ENCODE measurements at regions not wholly inside any gene's neighbourhood (a gene's known extent, or its start where the extent isn't known, plus 50 kb on each side); places are given as distances from the start of the nearest gene placed in this dataset.

GRCh38 chr18:72419914-72420313, 124.2 kb downstream of the CBLN2 start:
- H3K27me3 ChIP-seq (ENCODE audit: insufficient read depth, low read length) = no peaks in the 10 kb centered on the region
- no peaks in the 10 kb centered on the region for H3K36me3 ChIP-seq (ENCODE audit: control insufficient read depth in 1 of 2, insufficient read depth in 2 of 2, low read length in 2 of 2)
- ChIA-PET POLR2A (no interaction called here), CTCF (no interaction called here), RAD21 (ENCODE audit: low non-redundant PET in 1 of 2, low total read pairs in 2 of 2, uncharacterized antibody in 2 of 2, unreplicated experiment in 2 of 2) (no interaction called here)
- no peaks in the 10 kb centered on the region for H3K9me2 ChIP-seq (ENCODE audit: insufficient read depth)
- H3K4me1 ChIP-seq (ENCODE audit: control insufficient read depth in 1 of 2, insufficient read depth in 2 of 2, low read length in 2 of 2) = no peaks in the 10 kb centered on the region
- H4K20me1 ChIP-seq (ENCODE audit: insufficient read depth) = no peaks in the 10 kb centered on the region
- H3K27ac ChIP-seq (ENCODE audit: low read depth, low read length) = no peak overlapping the region
- TF ChIP-seq ZNF274 (IDR thresholded peaks at IDR 0.05; ENCODE audit: low read depth, low read length) (no peak), YY1 (IDR thresholded peaks at IDR 0.05; ENCODE audit: extremely low read depth, insufficient replicate concordance, low read depth, low read length) (no peak), EGR1 (IDR thresholded peaks at IDR 0.05; ENCODE audit: low read depth) (no peak), POLR2A (IDR thresholded peaks at IDR 0.05; ENCODE audit: borderline replicate concordance, extremely low read depth, insufficient read depth, insufficient read length) (no peak), CBX3 (IDR thresholded peaks at IDR 0.05; ENCODE audit: low read depth) (no peak), EZH2 (IDR thresholded peaks at IDR 0.05) (no peak), MAX (IDR thresholded peaks at IDR 0.05) (no peak), ELF1 (IDR thresholded peaks at IDR 0.05; ENCODE audit: borderline replicate concordance, low read depth) (no peak), ZFX (IDR thresholded peaks at IDR 0.05) (no peak), FOSL1 (IDR thresholded peaks at IDR 0.05; ENCODE audit: low read depth) (no peak)
- TF ChIP-seq, protein P1, sequence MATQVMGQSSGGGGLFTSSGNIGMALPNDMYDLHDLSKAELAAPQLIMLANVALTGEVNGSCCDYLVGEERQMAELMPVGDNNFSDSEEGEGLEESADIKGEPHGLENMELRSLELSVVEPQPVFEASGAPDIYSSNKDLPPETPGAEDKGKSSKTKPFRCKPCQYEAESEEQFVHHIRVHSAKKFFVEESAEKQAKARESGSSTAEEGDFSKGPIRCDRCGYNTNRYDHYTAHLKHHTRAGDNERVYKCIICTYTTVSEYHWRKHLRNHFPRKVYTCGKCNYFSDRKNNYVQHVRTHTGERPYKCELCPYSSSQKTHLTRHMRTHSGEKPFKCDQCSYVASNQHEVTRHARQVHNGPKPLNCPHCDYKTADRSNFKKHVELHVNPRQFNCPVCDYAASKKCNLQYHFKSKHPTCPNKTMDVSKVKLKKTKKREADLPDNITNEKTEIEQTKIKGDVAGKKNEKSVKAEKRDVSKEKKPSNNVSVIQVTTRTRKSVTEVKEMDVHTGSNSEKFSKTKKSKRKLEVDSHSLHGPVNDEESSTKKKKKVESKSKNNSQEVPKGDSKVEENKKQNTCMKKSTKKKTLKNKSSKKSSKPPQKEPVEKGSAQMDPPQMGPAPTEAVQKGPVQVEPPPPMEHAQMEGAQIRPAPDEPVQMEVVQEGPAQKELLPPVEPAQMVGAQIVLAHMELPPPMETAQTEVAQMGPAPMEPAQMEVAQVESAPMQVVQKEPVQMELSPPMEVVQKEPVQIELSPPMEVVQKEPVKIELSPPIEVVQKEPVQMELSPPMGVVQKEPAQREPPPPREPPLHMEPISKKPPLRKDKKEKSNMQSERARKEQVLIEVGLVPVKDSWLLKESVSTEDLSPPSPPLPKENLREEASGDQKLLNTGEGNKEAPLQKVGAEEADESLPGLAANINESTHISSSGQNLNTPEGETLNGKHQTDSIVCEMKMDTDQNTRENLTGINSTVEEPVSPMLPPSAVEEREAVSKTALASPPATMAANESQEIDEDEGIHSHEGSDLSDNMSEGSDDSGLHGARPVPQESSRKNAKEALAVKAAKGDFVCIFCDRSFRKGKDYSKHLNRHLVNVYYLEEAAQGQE (IDR thresholded peaks at IDR 0.05; ENCODE audit: low read depth) = no peak
- TF ChIP-seq, protein P2, sequence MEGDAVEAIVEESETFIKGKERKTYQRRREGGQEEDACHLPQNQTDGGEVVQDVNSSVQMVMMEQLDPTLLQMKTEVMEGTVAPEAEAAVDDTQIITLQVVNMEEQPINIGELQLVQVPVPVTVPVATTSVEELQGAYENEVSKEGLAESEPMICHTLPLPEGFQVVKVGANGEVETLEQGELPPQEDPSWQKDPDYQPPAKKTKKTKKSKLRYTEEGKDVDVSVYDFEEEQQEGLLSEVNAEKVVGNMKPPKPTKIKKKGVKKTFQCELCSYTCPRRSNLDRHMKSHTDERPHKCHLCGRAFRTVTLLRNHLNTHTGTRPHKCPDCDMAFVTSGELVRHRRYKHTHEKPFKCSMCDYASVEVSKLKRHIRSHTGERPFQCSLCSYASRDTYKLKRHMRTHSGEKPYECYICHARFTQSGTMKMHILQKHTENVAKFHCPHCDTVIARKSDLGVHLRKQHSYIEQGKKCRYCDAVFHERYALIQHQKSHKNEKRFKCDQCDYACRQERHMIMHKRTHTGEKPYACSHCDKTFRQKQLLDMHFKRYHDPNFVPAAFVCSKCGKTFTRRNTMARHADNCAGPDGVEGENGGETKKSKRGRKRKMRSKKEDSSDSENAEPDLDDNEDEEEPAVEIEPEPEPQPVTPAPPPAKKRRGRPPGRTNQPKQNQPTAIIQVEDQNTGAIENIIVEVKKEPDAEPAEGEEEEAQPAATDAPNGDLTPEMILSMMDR (IDR thresholded peaks at IDR 0.05 in 2 of 3, conservative IDR thresholded peaks at IDR 0.05 in 1 of 3; ENCODE audit: borderline replicate concordance in 1 of 3, insufficient read depth in 1 of 3, low read depth in 2 of 3, low read length in 2 of 3) = no peak
- TF ChIP-seq, protein P3, sequence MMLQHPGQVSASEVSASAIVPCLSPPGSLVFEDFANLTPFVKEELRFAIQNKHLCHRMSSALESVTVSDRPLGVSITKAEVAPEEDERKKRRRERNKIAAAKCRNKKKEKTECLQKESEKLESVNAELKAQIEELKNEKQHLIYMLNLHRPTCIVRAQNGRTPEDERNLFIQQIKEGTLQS (IDR thresholded peaks at IDR 0.05) = no peak
- ATAC-seq (no peak), DNase-seq (ENCODE audit: low read depth, low spot score) (no peak)
- intact Hi-C loops (cut with micrococcal nuclease) = no loop called here
- H3K9ac ChIP-seq (ENCODE audit: low read length) = no peak overlapping the region
- no peak overlapping the region for H3K4me2 ChIP-seq (ENCODE audit: low read length)
- no peak overlapping the region for H3K4me3 ChIP-seq (replicated peaks in 1 of 2; ENCODE audit: low read depth in 1 of 2, low read length in 2 of 2)
- BruUV-seq (replicated peaks) = no TSS peak
- no peaks in the 10 kb centered on the region for H3K79me2 ChIP-seq (ENCODE audit: insufficient read depth, low read length)
- peaks cover 0 to 12% of the 10 kb centered on the region in 2 experiments; a peak in 2 of 4 replicates for H3K9me3 ChIP-seq (ENCODE audit: control insufficient read depth in 1 of 2, insufficient read depth in 1 of 2, low read depth in 1 of 2, low read length in 2 of 2)
- no peak overlapping the region for H2AFZ ChIP-seq (ENCODE audit: low read depth, low read length, poor library complexity, severe bottlenecking)

All from HCT116 (cell line).